B cell (primary cell): ENCODE measurements at regions not wholly inside any gene's neighbourhood (a gene's known extent, or its start where the extent isn't known, plus 50 kb on each side); places are given as distances from the start of the nearest gene placed in this dataset.

Experiments
- ATAC-seq: fragments of 200-7000 bp; cut with Tn5 transposase; one replicate; pipeline ENCODE4 v1.10.0; 2021; ENCODE audit warnings: low read depth, mild to moderate bottlenecking, moderate number of reproducible peaks, moderate library complexity
- CTCF ChIA-PET: fragments of 350-600 bp; sonication (Branson Sonifier 250); formaldehyde crosslinking; loops from one replicate; lab custom pipeline; 2021; ENCODE audit warnings: antibody characterized with exemption, inconsistent platforms; lab: Charles Lee
- POLR2A ChIA-PET: fragments of 350-600 bp; sonication (Branson Sonifier 250); formaldehyde crosslinking; loops from one replicate; lab custom pipeline; 2021; ENCODE audit warnings: antibody characterized with exemption; lab: Charles Lee
- DNase-seq: peaks from one replicate; pipeline ENCODE4 v3.0.0; 2013
- H2AFZ ChIP-seq: 2 replicates; pipeline ENCODE4 v1.6.1; 2012; ENCODE audit warnings: mild to moderate bottlenecking, low read depth, low read length; ENCODE audit not compliant: insufficient read depth, poor library complexity, severe bottlenecking
- H3K27ac ChIP-seq, 2 donors: 1 replicate in 1 of 2; 2 replicates in 1 of 2; pipeline ENCODE4 v1.5.1; 2012 to 2013; ENCODE audit warnings: low read length in 2 of 2, mild to moderate bottlenecking in 2 of 2, moderate library complexity in 1 of 2
- H3K27me3 ChIP-seq, 4 experiments: fragments of 200-600 bp in 1 of 4; sonication (generic) in 1 of 4; replicated peaks in 1 of 4; 1 replicate in 2 of 4; 2 replicates in 2 of 4; pipeline versions ENCODE4 v1.6.1 to v1.7.0; 2013 to 2016; ENCODE audit warnings: low read length in 3 of 4, mild to moderate bottlenecking in 2 of 4, mixed read lengths in 1 of 4, moderate library complexity in 1 of 4; ENCODE audit not compliant: insufficient read depth in 4 of 4, control insufficient read depth in 3 of 4; ENCODE audit errors: control extremely low read depth in 1 of 4
- H3K36me3 ChIP-seq, 2 experiments: replicated peaks in 1 of 2; 1 replicate in 1 of 2; 2 replicates in 1 of 2; pipeline versions ENCODE4 v1.6.1 to v1.7.1; 2013; ENCODE audit warnings: low read length in 1 of 2; ENCODE audit not compliant: insufficient read depth in 2 of 2, control insufficient read depth in 1 of 2; ENCODE audit errors: control extremely low read depth in 1 of 2, extremely low read depth in 1 of 2
- H3K4me1 ChIP-seq, 2 donors: fragments of 200-600 bp in 1 of 2; sonication (generic) in 1 of 2; 1 replicate in 1 of 2; 2 replicates in 1 of 2; pipeline versions ENCODE4 v1.5.1 to v1.6.1; 2013 to 2017; ENCODE audit warnings: low read length in 2 of 2; ENCODE audit not compliant: control insufficient read depth in 2 of 2, insufficient read depth in 2 of 2
- H3K4me2 ChIP-seq: replicated peaks from 2 replicates; pipeline ENCODE3; 2012; ENCODE audit warnings: mild to moderate bottlenecking, low read depth, low read length; ENCODE audit not compliant: poor library complexity, severe bottlenecking
- H3K4me3 ChIP-seq, 5 experiments: fragments of 200-600 bp in 1 of 5; sonication (generic) in 1 of 5; 1 replicate in 3 of 5; 2 replicates in 2 of 5; pipeline versions ENCODE4 v1.5.1 to v1.7.0; 2011 to 2016; ENCODE audit warnings: low read length in 4 of 5, mild to moderate bottlenecking in 4 of 5, low read depth in 2 of 5, control low read depth in 1 of 5, moderate library complexity in 1 of 5; ENCODE audit not compliant: insufficient read depth in 1 of 5; ENCODE audit errors: control extremely low read depth in 1 of 5, extremely low read depth in 1 of 5
- H3K79me2 ChIP-seq: fragments of 200-600 bp; sonication (generic); one replicate; pipeline ENCODE4 v1.6.0; 2016; ENCODE audit warnings: low read length; ENCODE audit not compliant: control insufficient read depth, insufficient read depth
- H3K9ac ChIP-seq: fragments of 200-600 bp; sonication (generic); 2 replicates; pipeline ENCODE4 v1.6.1; 2017; ENCODE audit warnings: mild to moderate bottlenecking, low read length, moderate library complexity
- H3K9me3 ChIP-seq, 3 donors: one replicate each; pipeline versions ENCODE4 v1.6.1 to v1.7.1; 2013; ENCODE audit warnings: low read length in 2 of 3; ENCODE audit not compliant: control insufficient read depth in 2 of 3, insufficient read depth in 1 of 3; ENCODE audit errors: control extremely low read depth in 1 of 3
- H4K20me1 ChIP-seq: 2 replicates; pipeline ENCODE4 v1.6.0; 2012; ENCODE audit warnings: mild to moderate bottlenecking, low read length; ENCODE audit not compliant: insufficient read depth, control insufficient read depth, poor library complexity, severe bottlenecking
- H3K27ac Mint-ChIP-seq: one replicate; pipeline ENCODE4 v1.8.0; 2021; ENCODE audit warnings: mixed read lengths
- H3K27me3 Mint-ChIP-seq: one replicate; pipeline ENCODE4 v1.8.0; 2021; ENCODE audit warnings: mixed read lengths
- H3K4me1 Mint-ChIP-seq: one replicate; pipeline ENCODE4 v1.8.0; 2021; ENCODE audit warnings: mixed read lengths
- H3K4me3 Mint-ChIP-seq: one replicate; pipeline ENCODE4 v1.8.0; 2021; ENCODE audit warnings: mixed read lengths
- H3K9me3 Mint-ChIP-seq: one replicate; pipeline ENCODE4 v1.8.0; 2022; ENCODE audit warnings: mixed read lengths; ENCODE audit not compliant: insufficient read depth
- CTCF ChIP-seq: fragments of 200-600 bp; IDR thresholded peaks from one replicate; pipeline ENCODE4 v1.8.0; 2022; ENCODE audit warnings: antibody characterized with exemption, mild to moderate bottlenecking
- EZH2 ChIP-seq: IDR thresholded peaks from 2 replicates; pipeline ENCODE4 v1.6.1; 2012; ENCODE audit warnings: borderline replicate concordance, low read depth, mild to moderate bottlenecking, moderate library complexity, low read length; ENCODE audit not compliant: insufficient read depth, poor library complexity, severe bottlenecking
- WGBS: methylation state at CpG from one replicate; pipeline ENCODE4 v1.1.5; 2013; ENCODE audit warnings: missing lambda C conversion rate; ENCODE audit not compliant: insufficient coverage; 5-methylcytosine and 5-hydroxymethylcytosine counted together
- intact Hi-C: fragments of 100-400 bp; cut with micrococcal nuclease; formaldehyde crosslinking; loops from one replicate; pipeline ENCODE4 v1.10.0; 2022

- intact Hi-C loops: no loop called here
- Histone ChIP-seq H3K9ac (no peak overlapping the region), H3K27ac (no peak overlapping the region), H3K4me3 (no peak overlapping the region), H3K4me2 (no peak overlapping the region), H2AFZ (no peak overlapping the region), H3K79me2 (no peaks in the 10 kb centered on the region), H3K4me1 (no peaks in the 10 kb centered on the region), H3K36me3 (no peaks in the 10 kb centered on the region), H3K9me3 (no peaks in the 10 kb centered on the region), H3K27me3 (peaks cover 0 to 32% (median 15%) of the 10 kb centered on the region in 4 experiments), H4K20me1 (no peaks in the 10 kb centered on the region)
- no peak overlapping the region for H3K27ac Mint-ChIP-seq
- POLR2A ChIA-PET: no interaction called here
- TF ChIP-seq EZH2 (no peak), CTCF (no peak)
- no peaks in the 10 kb centered on the region for H3K4me1 Mint-ChIP-seq
- H3K9me3 Mint-ChIP-seq: no peaks in the 10 kb centered on the region
- 67% methylated on average over 4 of the region's 5 CpGs for WGBS
- CTCF ChIA-PET: interaction anchor here (1.9 kb wide), 1 partner anchor 388 kb away, joined by 6 read pairs; no protein-coding TSS in a partner anchor
- peaks cover 56% of the 10 kb centered on the region for H3K27me3 Mint-ChIP-seq
- ATAC-seq (no peak), DNase-seq (no peak)
- no peak overlapping the region for H3K4me3 Mint-ChIP-seq
These were observed 86.5 kb upstream of the GPR26 start for GRCh38 chr10:123579675-123580074.

GRCh38 chr10:123580426-123580825, 85.7 kb upstream of the GPR26 start:
- no peaks in the 10 kb centered on the region for H3K4me1 ChIP-seq
- H3K27me3 ChIP-seq: peaks cover 0 to 34% (median 15%) of the 10 kb centered on the region in 4 experiments
- no peak overlapping the region for H3K27ac ChIP-seq
- H4K20me1 ChIP-seq: no peaks in the 10 kb centered on the region
- no peak overlapping the region for H3K4me3 ChIP-seq
- ChIA-PET POLR2A (no interaction called here), CTCF (interaction anchor here (1.8 to 1.9 kb wide), 2 partner anchors 387 to 811 kb away, joined by 5 to 6 read pairs; no protein-coding TSS in a partner anchor)
- peaks cover 58% of the 10 kb centered on the region for H3K27me3 Mint-ChIP-seq
- H3K4me1 Mint-ChIP-seq: no peaks in the 10 kb centered on the region
- ATAC-seq (no peak), DNase-seq (no peak)
- WGBS: 46% methylated on average over 4 of the region's 4 CpGs
- intact Hi-C loops: no loop called here
- no peaks in the 10 kb centered on the region for H3K36me3 ChIP-seq
- H3K79me2 ChIP-seq: no peaks in the 10 kb centered on the region
- no peaks in the 10 kb centered on the region for H3K9me3 ChIP-seq
- H3K9me3 Mint-ChIP-seq: no peaks in the 10 kb centered on the region
- H3K4me2 ChIP-seq: no peak overlapping the region
- H3K9ac ChIP-seq: no peak overlapping the region
- H3K27ac Mint-ChIP-seq: no peak overlapping the region
- no peak for TF ChIP-seq EZH2
- TF ChIP-seq CTCF: no peak
- H2AFZ ChIP-seq: no peak overlapping the region
- no peak overlapping the region for H3K4me3 Mint-ChIP-seq
